OCI-LY3 (cell line): ENCODE measurements at regions not wholly inside any gene's neighbourhood (a gene's known extent, or its start where the extent isn't known, plus 50 kb on each side); places are given as distances from the start of the nearest gene placed in this dataset.

Source experiments
- CTCF ChIP-seq: fragments of 200-600, 300-600 bp; sonication (generic); IDR thresholded peaks from 2 replicates; pipeline ENCODE4 v1.5.1; 2014; ENCODE audit warnings: antibody characterized with exemption, low read length, low read depth
- EZH2phosphoT487 ChIP-seq: fragments of 200-600 bp; shearing (Covaris generic); IDR thresholded peaks from 2 replicates; pipeline ENCODE4 v1.6.1; 2018; ENCODE audit warnings: antibody characterized with exemption, mixed run types, low read depth

GRCh38 chr11:69380921-69381581 lies 87.1 kb downstream of the MYEOV start:
- no peak for TF ChIP-seq CTCF
- TF ChIP-seq EZH2phosphoT487: no peak
